K562 (cell line): ENCODE measurements at regions not wholly inside any gene's neighbourhood (a gene's known extent, or its start where the extent isn't known, plus 50 kb on each side); places are given as distances from the start of the nearest gene placed in this dataset.

ENCODE experiments used
- ADNP ChIP-seq: fragments of 200-800 bp; sonication (Bioruptor generic); IDR thresholded peaks from 2 replicates; pipeline ENCODE4 v1.6.1; 2016; ENCODE audit warnings: missing genetic modification characterization, missing compliant biosample characterization
- ATF2 ChIP-seq: sonication (generic); formaldehyde crosslinking; IDR thresholded peaks from 2 replicates; pipeline ENCODE4 v1.8.1; 2022; ENCODE audit warnings: missing genetic modification reagents
- CEBPZ ChIP-seq: fragments of 150-350 bp; IDR thresholded peaks from 2 replicates; pipeline ENCODE4 v1.6.1; 2014; ENCODE audit warnings: low read depth, mild to moderate bottlenecking, low read length, borderline replicate concordance
- EZH2 ChIP-seq: IDR thresholded peaks from 2 replicates; pipeline ENCODE4 v1.6.1; 2012; ENCODE audit warnings: low read depth, mild to moderate bottlenecking, inconsistent platforms, low read length, borderline replicate concordance
- KAT7 ChIP-seq: sonication (generic); formaldehyde crosslinking; IDR thresholded peaks from 2 replicates; pipeline ENCODE4 v1.8.0; 2022; ENCODE audit warnings: missing genetic modification reagents, mild to moderate bottlenecking, borderline replicate concordance
- KDM1A ChIP-seq, 2 experiments: fragments of 450-650 bp; IDR thresholded peaks; 2 replicates each; pipeline ENCODE4 v1.6.1; 2016; ENCODE audit warnings: mild to moderate bottlenecking in 2 of 2
- SAP30 ChIP-seq: fragments of 200-600 bp; sonication (generic); IDR thresholded peaks from 2 replicates; pipeline ENCODE4 v1.6.1; 2012; ENCODE audit warnings: borderline replicate concordance, low read depth, mild to moderate bottlenecking, moderate library complexity, low read length, control low read depth, inconsistent platforms; ENCODE audit not compliant: insufficient read depth, poor library complexity, severe bottlenecking
- TCF7 ChIP-seq: sonication (generic); IDR thresholded peaks from 2 replicates; pipeline ENCODE4 v1.6.1; 2016; ENCODE audit warnings: antibody characterized with exemption, borderline replicate concordance
- TCF7L2 ChIP-seq: fragments of 150-350 bp; IDR thresholded peaks from 2 replicates; pipeline ENCODE4 v1.6.1; 2016; ENCODE audit warnings: low read depth, mild to moderate bottlenecking, low read length, moderate library complexity
- ZSCAN29 ChIP-seq: fragments of 450-650 bp; IDR thresholded peaks from 2 replicates; pipeline ENCODE4 v1.6.1; 2017

GRCh38 chr9:19619221-19619620, 169.6 kb downstream of the SLC24A2 start:
- TF ChIP-seq ATF2 (CRISPR knock-in tag) (no peak), EZH2 (no peak), TCF7 (no peak), KAT7 (no peak), KDM1A (IDR thresholded peaks at IDR 0.05) (no peak), ADNP (tag) (no peak), SAP30 (no peak), CEBPZ (no peak), ZSCAN29 (no peak), TCF7L2 (no peak)
